H1 (cell line): ENCODE measurements at regions not wholly inside any gene's neighbourhood (a gene's known extent, or its start where the extent isn't known, plus 50 kb on each side); places are given as distances from the start of the nearest gene placed in this dataset.

Experiments used
- CTCF ChIA-PET: fragments of 300-600 bp; sonication (Branson Sonifier 250); formaldehyde crosslinking; loops from one replicate; lab custom pipeline; 2021; ENCODE audit not compliant: partially characterized antibody; lab: Charles Lee
- POLR2A ChIA-PET: fragments of 300-600 bp; sonication (Branson Sonifier 250); formaldehyde crosslinking; loops from one replicate; lab custom pipeline; 2021; ENCODE audit warnings: inconsistent platforms; ENCODE audit not compliant: partially characterized antibody; lab: Charles Lee
- DNase-seq, 2 experiments: peaks; one replicate each; pipeline versions ENCODE4 v3.0.0 to v3.0.0-alpha.2; 2010 to 2022; ENCODE audit warnings: low spot score in 2 of 2, low read depth in 1 of 2, mixed read lengths in 1 of 2
- FAIRE-seq: peaks from 2 replicates; lab custom pipeline; 2011; peaks lifted over from hg19 to GRCh38; lab: Jason Lieb, UNC
- H2AFZ ChIP-seq: 2 replicates; pipeline ENCODE4 v1.8.1; 2012; ENCODE audit warnings: low read length, inconsistent platforms
- H2AK5ac ChIP-seq: 2 replicates; pipeline ENCODE4 v1.6.1; 2013; ENCODE audit warnings: low read depth, low read length
- H2BK120ac ChIP-seq: replicated peaks from 2 replicates; pipeline ENCODE3; 2013; ENCODE audit warnings: low read depth, low read length, inconsistent platforms
- H2BK12ac ChIP-seq: 2 replicates; pipeline ENCODE4 v1.6.1; 2013; ENCODE audit warnings: low read depth, low read length
- H2BK15ac ChIP-seq: 2 replicates; pipeline ENCODE4 v1.6.1; 2013; ENCODE audit warnings: low read length
- H2BK20ac ChIP-seq: 2 replicates; pipeline ENCODE4 v1.6.1; 2013; ENCODE audit warnings: low read length
- H2BK5ac ChIP-seq: 2 replicates; pipeline ENCODE4 v1.6.1; 2013; ENCODE audit warnings: low read depth, low read length
- H3K14ac ChIP-seq: 2 replicates; pipeline ENCODE4 v1.6.1; 2013; ENCODE audit warnings: inconsistent platforms; ENCODE audit not compliant: insufficient read length
- H3K18ac ChIP-seq: 2 replicates; pipeline ENCODE4 v1.6.1; 2013; ENCODE audit warnings: low read length; ENCODE audit errors: extremely low read depth
- H3K23ac ChIP-seq: 2 replicates; pipeline ENCODE4 v1.6.1; 2013; ENCODE audit warnings: inconsistent platforms; ENCODE audit not compliant: insufficient read length
- H3K23me2 ChIP-seq: 2 replicates; pipeline ENCODE4 v1.6.1; 2013; ENCODE audit warnings: low read depth, low read length
- H3K27ac ChIP-seq: 2 replicates; pipeline ENCODE4 v1.6.1; 2011; ENCODE audit warnings: low read depth, low read length, inconsistent platforms
- H3K27me3 ChIP-seq, 4 experiments: replicated peaks in 1 of 4; 1 replicate in 1 of 4; 2 replicates in 3 of 4; pipeline versions ENCODE4 v1.6.1 to v1.8.1; 2011 to 2013; ENCODE audit warnings: low read length in 3 of 4, mild to moderate bottlenecking in 3 of 4, inconsistent platforms in 2 of 4, mixed read lengths in 2 of 4, moderate library complexity in 1 of 4; ENCODE audit not compliant: control insufficient read depth in 3 of 4, insufficient read depth in 3 of 4; ENCODE audit errors: extremely low read depth in 1 of 4
- H3K36me3 ChIP-seq, 4 experiments: 2 replicates each; pipeline versions ENCODE4 v1.6.1 to v1.8.1; 2011 to 2013; ENCODE audit warnings: mild to moderate bottlenecking in 4 of 4, low read length in 3 of 4, moderate library complexity in 2 of 4, control low read depth in 1 of 4, inconsistent platforms in 1 of 4; ENCODE audit not compliant: insufficient read depth in 4 of 4, control insufficient read depth in 2 of 4
- H3K4ac ChIP-seq: replicated peaks from 2 replicates; pipeline ENCODE3; 2013; ENCODE audit warnings: low read length, low read depth, mixed read lengths, inconsistent platforms; ENCODE audit not compliant: insufficient read length
- H3K4me1 ChIP-seq, 4 experiments: replicated peaks in 1 of 4; 1 replicate in 1 of 4; 2 replicates in 3 of 4; pipeline versions ENCODE4 v1.6.1 to v1.8.1; 2011 to 2013; ENCODE audit warnings: low read length in 3 of 4, inconsistent platforms in 2 of 4, mixed read lengths in 1 of 4; ENCODE audit not compliant: insufficient read depth in 4 of 4, control insufficient read depth in 3 of 4
- H3K4me2 ChIP-seq, 2 experiments: 2 replicates each; pipeline versions ENCODE4 v1.6.1 to v1.8.1; 2011 to 2013; ENCODE audit warnings: low read depth in 2 of 2, low read length in 2 of 2, control low read depth in 1 of 2, inconsistent platforms in 1 of 2, mild to moderate bottlenecking in 1 of 2; ENCODE audit not compliant: insufficient read depth in 1 of 2
- H3K4me3 ChIP-seq, 4 experiments: fragments of 200-600, 300-600 bp in 1 of 4; sonication (generic), shearing (Covaris generic), sonication (Bioruptor Twin) in 1 of 4; 2 replicates each; pipeline versions ENCODE4 v1.5.1 to v1.8.1; 2011 to 2016; ENCODE audit warnings: low read length in 4 of 4, low read depth in 3 of 4, control low read depth in 2 of 4, inconsistent platforms in 2 of 4, mild to moderate bottlenecking in 2 of 4, mixed read lengths in 1 of 4, moderate library complexity in 1 of 4; ENCODE audit not compliant: insufficient read depth in 2 of 4; ENCODE audit errors: extremely low read depth in 1 of 4
- H3K56ac ChIP-seq: replicated peaks from 2 replicates; pipeline ENCODE3; 2013; ENCODE audit warnings: low read depth, mild to moderate bottlenecking, mixed read lengths, low read length, inconsistent platforms; ENCODE audit not compliant: insufficient read length
- H3K79me1 ChIP-seq: 2 replicates; pipeline ENCODE4 v1.6.1; 2013; ENCODE audit warnings: low read depth, low read length, control low read depth
- H3K79me2 ChIP-seq, 2 experiments: 2 replicates each; pipeline versions ENCODE4 v1.6.1 to v1.8.1; 2012 to 2013; ENCODE audit warnings: low read length in 2 of 2, mild to moderate bottlenecking in 2 of 2, inconsistent platforms in 1 of 2; ENCODE audit not compliant: insufficient read depth in 2 of 2, control insufficient read depth in 1 of 2
- H3K9ac ChIP-seq, 4 experiments: replicated peaks in 1 of 4; 1 replicate in 1 of 4; 2 replicates in 3 of 4; pipeline versions ENCODE4 v1.6.1 to v1.8.1; 2011 to 2013; ENCODE audit warnings: low read depth in 3 of 4, low read length in 3 of 4, control low read depth in 2 of 4, mild to moderate bottlenecking in 2 of 4, moderate library complexity in 2 of 4, inconsistent platforms in 1 of 4; ENCODE audit errors: extremely low read depth in 1 of 4
- H3K9me3 ChIP-seq, 2 experiments: 2 replicates each; pipeline versions ENCODE4 v1.6.1 to v1.8.1; 2012 to 2013; ENCODE audit warnings: mild to moderate bottlenecking in 2 of 2, moderate library complexity in 2 of 2, control low read depth in 1 of 2, inconsistent platforms in 1 of 2, low read depth in 1 of 2, low read length in 1 of 2, mixed read lengths in 1 of 2; ENCODE audit not compliant: insufficient read depth in 2 of 2
- H4K20me1 ChIP-seq, 2 experiments: replicated peaks in 1 of 2; 2 replicates each; pipeline versions ENCODE3 to v1.8.1; 2011 to 2013; ENCODE audit warnings: inconsistent platforms in 2 of 2, low read length in 2 of 2, mild to moderate bottlenecking in 1 of 2; ENCODE audit not compliant: insufficient read depth in 2 of 2, control insufficient read depth in 1 of 2
- H4K5ac ChIP-seq: 2 replicates; pipeline ENCODE4 v1.6.1; 2013; ENCODE audit warnings: low read length, low read depth, mixed read lengths, inconsistent platforms; ENCODE audit not compliant: insufficient read length
- H4K8ac ChIP-seq: 2 replicates; pipeline ENCODE4 v1.8.0; 2013; ENCODE audit warnings: mild to moderate bottlenecking, moderate library complexity, low read length, inconsistent platforms; ENCODE audit not compliant: insufficient read depth; ENCODE audit errors: extremely low read depth
- H4K91ac ChIP-seq: replicated peaks from 2 replicates; pipeline ENCODE3; 2013; ENCODE audit warnings: low read length, mixed read lengths, inconsistent platforms; ENCODE audit not compliant: insufficient read length
- BACH1 ChIP-seq: IDR thresholded peaks from 2 replicates; pipeline ENCODE4 v1.6.1; 2012; ENCODE audit warnings: low read length, improper control_type of control experiment
- CHD2 ChIP-seq: IDR thresholded peaks from 2 replicates; pipeline ENCODE4 v1.6.1; 2012; ENCODE audit warnings: low read length, improper control_type of control experiment
- GABPA ChIP-seq: IDR thresholded peaks from 2 replicates; pipeline ENCODE4 v1.6.1; 2011; ENCODE audit warnings: mild to moderate bottlenecking, low read length, moderate library complexity, borderline replicate concordance; ENCODE audit not compliant: insufficient read depth
- NANOG ChIP-seq: IDR thresholded peaks from 2 replicates; pipeline ENCODE4 v1.6.1; 2011; ENCODE audit warnings: low read length, low read depth, mild to moderate bottlenecking, inconsistent platforms; ENCODE audit not compliant: insufficient read depth, poor library complexity, severe bottlenecking
- NRF1 ChIP-seq: IDR thresholded peaks from 2 replicates; pipeline ENCODE4 v1.6.1; 2011; ENCODE audit warnings: mild to moderate bottlenecking, low read depth, low read length, improper control_type of control experiment
- PHF8 ChIP-seq: fragments of 200-600 bp; sonication (generic); conservative IDR thresholded peaks from 2 replicates; pipeline ENCODE4 v1.7.1; 2012; ENCODE audit warnings: low read depth, mild to moderate bottlenecking, inconsistent platforms, low read length, moderate library complexity
- POU5F1 ChIP-seq: IDR thresholded peaks from 2 replicates; pipeline ENCODE4 v1.6.1; 2011; ENCODE audit warnings: low read depth, mild to moderate bottlenecking, low read length, moderate library complexity
- RXRA ChIP-seq: IDR thresholded peaks from 2 replicates; pipeline ENCODE4 v1.6.1; 2011; ENCODE audit warnings: low read depth, mild to moderate bottlenecking, low read length, moderate library complexity; ENCODE audit not compliant: insufficient read depth
- SAP30 ChIP-seq: fragments of 300-600 bp; sonication (generic); IDR thresholded peaks from 2 replicates; pipeline ENCODE4 v1.7.1; 2012; ENCODE audit warnings: low read length, moderate library complexity, mild to moderate bottlenecking, inconsistent platforms; ENCODE audit not compliant: insufficient read depth, insufficient replicate concordance
- SP2 ChIP-seq: IDR thresholded peaks from 2 replicates; pipeline ENCODE4 v1.6.1; 2012; ENCODE audit warnings: mild to moderate bottlenecking, low read length, inconsistent platforms
- SP4 ChIP-seq: IDR thresholded peaks from 2 replicates; pipeline ENCODE4 v1.6.1; 2012; ENCODE audit warnings: low read length, inconsistent platforms
- TBP ChIP-seq: IDR thresholded peaks from 2 replicates; pipeline ENCODE4 v1.6.1; 2011; ENCODE audit warnings: low read depth, low read length, improper control_type of control experiment
- WGBS, 2 experiments: shearing (Covaris generic) in 1 of 2; methylation state at CpG; one replicate each; pipeline versions ENCODE4 v1.1.6 to v1.1.7; 2013 to 2015; ENCODE audit warnings: low lambda C conversion rate in 2 of 2, mixed read lengths in 2 of 2, inconsistent platforms in 1 of 2, low coverage in 1 of 2, missing lambda C conversion rate in 1 of 2; ENCODE audit not compliant: insufficient replicate concordance in 2 of 2, insufficient coverage in 1 of 2, insufficient read length in 1 of 2; ENCODE audit errors: extremely low coverage in 1 of 2, missing lambda C conversion rate in 1 of 2; 5-methylcytosine and 5-hydroxymethylcytosine counted together

DNA sequence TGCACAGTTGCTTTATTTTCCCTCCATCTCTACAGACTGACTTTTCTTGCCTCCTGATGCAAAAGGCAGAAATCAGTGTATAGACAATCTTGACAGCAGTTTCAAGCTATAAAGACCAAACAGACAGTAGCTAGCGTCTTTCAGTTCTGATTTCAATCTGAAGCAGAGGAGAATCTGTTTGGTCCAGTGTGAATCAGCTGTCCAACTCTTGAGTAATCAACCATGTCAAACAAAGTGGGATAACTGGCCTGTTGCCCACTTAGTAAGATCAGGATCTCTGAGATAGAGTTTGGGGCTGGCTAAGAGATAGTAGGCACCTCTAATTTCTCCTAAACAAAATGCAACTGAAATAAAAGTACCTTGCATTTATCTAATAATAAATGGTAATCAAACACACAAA lies 797.4 kb upstream of the FBXO33 start:
- FAIRE-seq: no peak
- H3K79me1 ChIP-seq: no peaks in the 10 kb centered on the region
- no peak overlapping the region for H3K4ac ChIP-seq
- no peak overlapping the region for H3K23ac ChIP-seq
- no peaks in the 10 kb centered on the region for H3K36me3 ChIP-seq
- H3K4me2 ChIP-seq: no peak overlapping the region
- H2AFZ ChIP-seq: no peak overlapping the region
- no peak overlapping the region for H3K18ac ChIP-seq
- no peak overlapping the region for H3K56ac ChIP-seq
- H3K27me3 ChIP-seq: no peaks in the 10 kb centered on the region
- no peak overlapping the region for H3K14ac ChIP-seq
- 81% methylated on average over 1 of the region's 1 CpG; no CpG with 5 or more reads in 1 of the 2 experiments for WGBS, 2 experiments
- no peak for TF ChIP-seq PHF8
- no peak for TF ChIP-seq NRF1
- TF ChIP-seq BACH1: no peak
- TF ChIP-seq GABPA: no peak
- TF ChIP-seq SP4: no peak
- TF ChIP-seq POU5F1: no peak
- TF ChIP-seq RXRA: no peak
- no peak for TF ChIP-seq CHD2
- no peak for TF ChIP-seq SP2
- no peak for TF ChIP-seq NANOG
- TF ChIP-seq TBP: no peak
- TF ChIP-seq SAP30: no peak
- TF ChIP-seq, all 59 proteins: peak for 0
- no peak overlapping the region for H2BK20ac ChIP-seq
- POLR2A ChIA-PET: no interaction called here
- no peak overlapping the region for H4K91ac ChIP-seq
- no peak for DNase-seq
- H3K9me3 ChIP-seq: no peaks in the 10 kb centered on the region
- no peak overlapping the region for H2BK15ac ChIP-seq
- no peak overlapping the region for H2AK5ac ChIP-seq
- H2BK12ac ChIP-seq: no peak overlapping the region
- H3K4me3 ChIP-seq: no peak overlapping the region
- CTCF ChIA-PET: interaction anchor here (0.6 kb wide), 1 partner anchor 211 kb away, joined by 3 read pairs; no protein-coding TSS in a partner anchor
- H3K79me2 ChIP-seq: no peaks in the 10 kb centered on the region
- no peaks in the 10 kb centered on the region for H4K20me1 ChIP-seq
- no peak overlapping the region for H4K8ac ChIP-seq
- H2BK120ac ChIP-seq: no peak overlapping the region
- no peak overlapping the region for H3K9ac ChIP-seq
- H3K27ac ChIP-seq: no peak overlapping the region
- no peaks in the 10 kb centered on the region for H3K23me2 ChIP-seq
- no peak overlapping the region for H4K5ac ChIP-seq
- H2BK5ac ChIP-seq: no peak overlapping the region
- no peaks in the 10 kb centered on the region for H3K4me1 ChIP-seq
